ENCODE measurements at regions not wholly inside any gene's neighbourhood (a gene's known extent, or its start where the extent isn't known, plus 50 kb on each side); places are given as distances from the start of the nearest gene placed in this dataset.

GRCh38 chr22:48080316-48081165 is 1318.1 kb downstream of the TBC1D22A start:
- no peak overlapping the region for H3K27ac ChIP-seq
- WGBS, 5 donors = 87 to 90% (median 88%) methylated on average over 21 of the region's 21 CpGs
- peaks cover 0 to 27% (median 14%) of the 10 kb centered on the region in 6 donors for H3K4me1 ChIP-seq
- no peaks in the 10 kb centered on the region for H3K9me3 ChIP-seq
- peaks cover 0 to 21% (median 0%) of the 10 kb centered on the region in 7 donors for H3K27me3 ChIP-seq (replicated peaks in 1 of 7)
- H3K4me3 ChIP-seq = no peak overlapping the region
- no peak for TF ChIP-seq CTCF (IDR thresholded peaks at IDR 0.05 in 8 of 11, conservative IDR thresholded peaks at IDR 0.05 in 3 of 11)
- TF ChIP-seq POLR2A (IDR thresholded peaks at IDR 0.05) = no peak
- TF ChIP-seq POLR2AphosphoS5 (IDR thresholded peaks at IDR 0.05) = no peak
- H3K36me3 ChIP-seq = no peaks in the 10 kb centered on the region
- intact Hi-C loops (cut with DNase I; ENCODE audit: low total_unique reads) = no loop called here
- no peak for DNase-seq

- peaks cover 0 to 21% (median 0%) of the 10 kb centered on the region in 7 donors for H3K27me3 ChIP-seq (replicated peaks in 1 of 7)
- H3K9me3 ChIP-seq = no peaks in the 10 kb centered on the region
- H3K27ac ChIP-seq = no peak overlapping the region
- 72 to 80% (median 79%) methylated on average over 21 of the region's 21 CpGs for WGBS, 5 donors
- TF ChIP-seq POLR2A (IDR thresholded peaks at IDR 0.05) (no peak), CTCF (IDR thresholded peaks at IDR 0.05 in 8 of 11, conservative IDR thresholded peaks at IDR 0.05 in 3 of 11) (no peak), POLR2AphosphoS5 (IDR thresholded peaks at IDR 0.05) (peak in 1 of 3 donors; percentile 42)
- no peaks in the 10 kb centered on the region for H3K36me3 ChIP-seq
- intact Hi-C loops (cut with DNase I; ENCODE audit: low total_unique reads) = no loop called here
- no peak overlapping the region for H3K4me3 ChIP-seq
- DNase-seq = no peak
- peaks cover 0 to 24% (median 12%) of the 10 kb centered on the region in 6 donors for H3K4me1 ChIP-seq
Observed at GRCh38 chr22:48079505-48080290, 1317.2 kb downstream of the TBC1D22A start.

- Histone ChIP-seq H3K27ac (no peak overlapping the region), H3K9me3 (no peaks in the 10 kb centered on the region), H3K4me1 (peaks cover 0 to 15% (median 5%) of the 10 kb centered on the region in 6 donors), H3K36me3 (no peaks in the 10 kb centered on the region), H3K27me3 (replicated peaks in 1 of 7) (peaks cover 0 to 16% (median 0%) of the 10 kb centered on the region in 7 donors), H3K4me3 (no peak overlapping the region)
- no peak for TF ChIP-seq CTCF (IDR thresholded peaks at IDR 0.05 in 8 of 11, conservative IDR thresholded peaks at IDR 0.05 in 3 of 11)
- no peak for TF ChIP-seq POLR2A (IDR thresholded peaks at IDR 0.05)
- no peak for TF ChIP-seq POLR2AphosphoS5 (IDR thresholded peaks at IDR 0.05)
- DNase-seq = no peak
- intact Hi-C loops (cut with DNase I; ENCODE audit: low total_unique reads) = no loop called here
- 57 to 68% (median 67%) methylated on average over 5 of the region's 5 CpGs for WGBS, 5 donors
Observed at GRCh38 chr22:48078825-48079224, 1316.4 kb downstream of the TBC1D22A start.

- TF ChIP-seq POLR2AphosphoS5 (IDR thresholded peaks at IDR 0.05) (no peak), POLR2A (IDR thresholded peaks at IDR 0.05) (no peak), CTCF (IDR thresholded peaks at IDR 0.05 in 8 of 11, conservative IDR thresholded peaks at IDR 0.05 in 3 of 11) (no peak)
- peaks cover 0 to 7% (median 0%) of the 10 kb centered on the region in 6 donors for H3K4me1 ChIP-seq
- H3K27ac ChIP-seq = no peak overlapping the region
- no peak for DNase-seq
- H3K27me3 ChIP-seq (replicated peaks in 1 of 7) = peaks cover 0 to 8% (median 0%) of the 10 kb centered on the region in 7 donors
- 65 to 85% (median 83%) methylated on average over 6 of the region's 6 CpGs for WGBS, 5 donors
- intact Hi-C loops (cut with DNase I; ENCODE audit: low total_unique reads) = no loop called here
- H3K36me3 ChIP-seq = no peaks in the 10 kb centered on the region
- H3K4me3 ChIP-seq = no peak overlapping the region
- no peaks in the 10 kb centered on the region for H3K9me3 ChIP-seq
Observed at GRCh38 chr22:48077699-48078098, 1315.2 kb downstream of the TBC1D22A start.

Data from spleen (tissue), 11 donors.